B cell (primary cell): ENCODE measurements at regions not wholly inside any gene's neighbourhood (a gene's known extent, or its start where the extent isn't known, plus 50 kb on each side); places are given as distances from the start of the nearest gene placed in this dataset.
"Not testable (repeated sequence)": the region's sequence is repeated elsewhere in the genome, so short reads cannot be mapped to it uniquely, and the experiment has no call there.

Experiments used
- ATAC-seq: fragments of 200-7000 bp; cut with Tn5 transposase; one replicate; pipeline ENCODE4 v1.10.0; 2021; ENCODE audit warnings: low read depth, mild to moderate bottlenecking, moderate number of reproducible peaks, moderate library complexity
- CTCF ChIA-PET: fragments of 350-600 bp; sonication (Branson Sonifier 250); formaldehyde crosslinking; loops from one replicate; lab custom pipeline; 2021; ENCODE audit warnings: antibody characterized with exemption, inconsistent platforms; lab: Charles Lee
- POLR2A ChIA-PET: fragments of 350-600 bp; sonication (Branson Sonifier 250); formaldehyde crosslinking; loops from one replicate; lab custom pipeline; 2021; ENCODE audit warnings: antibody characterized with exemption; lab: Charles Lee
- DNase-seq: peaks from one replicate; pipeline ENCODE4 v3.0.0; 2013
- H2AFZ ChIP-seq: 2 replicates; pipeline ENCODE4 v1.6.1; 2012; ENCODE audit warnings: mild to moderate bottlenecking, low read depth, low read length; ENCODE audit not compliant: insufficient read depth, poor library complexity, severe bottlenecking
- H3K27ac ChIP-seq, 2 donors: 1 replicate in 1 of 2; 2 replicates in 1 of 2; pipeline ENCODE4 v1.5.1; 2012 to 2013; ENCODE audit warnings: low read length in 2 of 2, mild to moderate bottlenecking in 2 of 2, moderate library complexity in 1 of 2
- H3K27me3 ChIP-seq, 4 experiments: fragments of 200-600 bp in 1 of 4; sonication (generic) in 1 of 4; replicated peaks in 1 of 4; 1 replicate in 2 of 4; 2 replicates in 2 of 4; pipeline versions ENCODE4 v1.6.1 to v1.7.0; 2013 to 2016; ENCODE audit warnings: low read length in 3 of 4, mild to moderate bottlenecking in 2 of 4, mixed read lengths in 1 of 4, moderate library complexity in 1 of 4; ENCODE audit not compliant: insufficient read depth in 4 of 4, control insufficient read depth in 3 of 4; ENCODE audit errors: control extremely low read depth in 1 of 4
- H3K36me3 ChIP-seq, 2 experiments: replicated peaks in 1 of 2; 1 replicate in 1 of 2; 2 replicates in 1 of 2; pipeline versions ENCODE4 v1.6.1 to v1.7.1; 2013; ENCODE audit warnings: low read length in 1 of 2; ENCODE audit not compliant: insufficient read depth in 2 of 2, control insufficient read depth in 1 of 2; ENCODE audit errors: control extremely low read depth in 1 of 2, extremely low read depth in 1 of 2
- H3K4me1 ChIP-seq, 2 donors: fragments of 200-600 bp in 1 of 2; sonication (generic) in 1 of 2; 1 replicate in 1 of 2; 2 replicates in 1 of 2; pipeline versions ENCODE4 v1.5.1 to v1.6.1; 2013 to 2017; ENCODE audit warnings: low read length in 2 of 2; ENCODE audit not compliant: control insufficient read depth in 2 of 2, insufficient read depth in 2 of 2
- H3K4me2 ChIP-seq: replicated peaks from 2 replicates; pipeline ENCODE3; 2012; ENCODE audit warnings: mild to moderate bottlenecking, low read depth, low read length; ENCODE audit not compliant: poor library complexity, severe bottlenecking
- H3K4me3 ChIP-seq, 5 experiments: fragments of 200-600 bp in 1 of 5; sonication (generic) in 1 of 5; 1 replicate in 3 of 5; 2 replicates in 2 of 5; pipeline versions ENCODE4 v1.5.1 to v1.7.0; 2011 to 2016; ENCODE audit warnings: low read length in 4 of 5, mild to moderate bottlenecking in 4 of 5, low read depth in 2 of 5, control low read depth in 1 of 5, moderate library complexity in 1 of 5; ENCODE audit not compliant: insufficient read depth in 1 of 5; ENCODE audit errors: control extremely low read depth in 1 of 5, extremely low read depth in 1 of 5
- H3K79me2 ChIP-seq: fragments of 200-600 bp; sonication (generic); one replicate; pipeline ENCODE4 v1.6.0; 2016; ENCODE audit warnings: low read length; ENCODE audit not compliant: control insufficient read depth, insufficient read depth
- H3K9ac ChIP-seq: fragments of 200-600 bp; sonication (generic); 2 replicates; pipeline ENCODE4 v1.6.1; 2017; ENCODE audit warnings: mild to moderate bottlenecking, low read length, moderate library complexity
- H3K9me3 ChIP-seq, 3 donors: one replicate each; pipeline versions ENCODE4 v1.6.1 to v1.7.1; 2013; ENCODE audit warnings: low read length in 2 of 3; ENCODE audit not compliant: control insufficient read depth in 2 of 3, insufficient read depth in 1 of 3; ENCODE audit errors: control extremely low read depth in 1 of 3
- H4K20me1 ChIP-seq: 2 replicates; pipeline ENCODE4 v1.6.0; 2012; ENCODE audit warnings: mild to moderate bottlenecking, low read length; ENCODE audit not compliant: insufficient read depth, control insufficient read depth, poor library complexity, severe bottlenecking
- H3K27ac Mint-ChIP-seq: one replicate; pipeline ENCODE4 v1.8.0; 2021; ENCODE audit warnings: mixed read lengths
- H3K27me3 Mint-ChIP-seq: one replicate; pipeline ENCODE4 v1.8.0; 2021; ENCODE audit warnings: mixed read lengths
- H3K4me1 Mint-ChIP-seq: one replicate; pipeline ENCODE4 v1.8.0; 2021; ENCODE audit warnings: mixed read lengths
- H3K4me3 Mint-ChIP-seq: one replicate; pipeline ENCODE4 v1.8.0; 2021; ENCODE audit warnings: mixed read lengths
- H3K9me3 Mint-ChIP-seq: one replicate; pipeline ENCODE4 v1.8.0; 2022; ENCODE audit warnings: mixed read lengths; ENCODE audit not compliant: insufficient read depth
- CTCF ChIP-seq: fragments of 200-600 bp; IDR thresholded peaks from one replicate; pipeline ENCODE4 v1.8.0; 2022; ENCODE audit warnings: antibody characterized with exemption, mild to moderate bottlenecking
- EZH2 ChIP-seq: IDR thresholded peaks from 2 replicates; pipeline ENCODE4 v1.6.1; 2012; ENCODE audit warnings: borderline replicate concordance, low read depth, mild to moderate bottlenecking, moderate library complexity, low read length; ENCODE audit not compliant: insufficient read depth, poor library complexity, severe bottlenecking
- WGBS: methylation state at CpG from one replicate; pipeline ENCODE4 v1.1.5; 2013; ENCODE audit warnings: missing lambda C conversion rate; ENCODE audit not compliant: insufficient coverage; 5-methylcytosine and 5-hydroxymethylcytosine counted together
- intact Hi-C: fragments of 100-400 bp; cut with micrococcal nuclease; formaldehyde crosslinking; loops from one replicate; pipeline ENCODE4 v1.10.0; 2022

GRCh38 chr4:31791666-31792065 lies 1071.5 kb downstream of the PCDH7 start:
- Histone ChIP-seq H3K79me2 (no peaks in the 10 kb centered on the region), H3K4me2 (no peak overlapping the region), H3K36me3 (no peaks in the 10 kb centered on the region), H3K4me3 (no peak overlapping the region), H4K20me1 (no peaks in the 10 kb centered on the region), H3K4me1 (no peaks in the 10 kb centered on the region), H3K9ac (no peak overlapping the region), H3K9me3 (no peaks in the 10 kb centered on the region), H3K27ac (no peak overlapping the region), H2AFZ (no peak overlapping the region), H3K27me3 (no peaks in the 10 kb centered on the region)
- intact Hi-C loops = no loop called here
- no CpG with 5 or more reads among the region's 1 CpG for WGBS
- Mint-ChIP-seq H3K9me3 (no peaks in the 10 kb centered on the region), H3K4me3 (no peak overlapping the region), H3K27ac (no peak overlapping the region), H3K4me1 (no peaks in the 10 kb centered on the region), H3K27me3 (no peaks in the 10 kb centered on the region)
- TF ChIP-seq EZH2 (no peak), CTCF (no peak)
- ChIA-PET CTCF (no interaction called here), POLR2A (no interaction called here)
- DNase-seq (no peak), ATAC-seq (no peak)

GRCh38 chr4:31793907-31794306 lies 1073.7 kb downstream of the PCDH7 start:
- no peak overlapping the region for H3K4me3 Mint-ChIP-seq
- H3K27ac ChIP-seq = no peak overlapping the region
- no peaks in the 10 kb centered on the region for H4K20me1 ChIP-seq
- intact Hi-C loops = no loop called here
- H3K4me2 ChIP-seq = no peak overlapping the region
- H3K4me1 ChIP-seq = no peaks in the 10 kb centered on the region
- H3K36me3 ChIP-seq = no peaks in the 10 kb centered on the region
- H3K9me3 Mint-ChIP-seq = no peaks in the 10 kb centered on the region
- no peak overlapping the region for H3K9ac ChIP-seq
- ChIA-PET CTCF (no interaction called here), POLR2A (no interaction called here)
- H3K4me3 ChIP-seq = no peak overlapping the region
- H3K27me3 ChIP-seq = no peaks in the 10 kb centered on the region
- DNase-seq = no peak
- no peak for ATAC-seq
- H3K4me1 Mint-ChIP-seq = no peaks in the 10 kb centered on the region
- TF ChIP-seq EZH2 (no peak), CTCF (no peak)
- no peak overlapping the region for H2AFZ ChIP-seq
- H3K27ac Mint-ChIP-seq = no peak overlapping the region
- H3K27me3 Mint-ChIP-seq = no peaks in the 10 kb centered on the region
- no CpG with 5 or more reads among the region's 4 CpGs for WGBS
- H3K9me3 ChIP-seq = no peaks in the 10 kb centered on the region
- H3K79me2 ChIP-seq = no peaks in the 10 kb centered on the region

DNA sequence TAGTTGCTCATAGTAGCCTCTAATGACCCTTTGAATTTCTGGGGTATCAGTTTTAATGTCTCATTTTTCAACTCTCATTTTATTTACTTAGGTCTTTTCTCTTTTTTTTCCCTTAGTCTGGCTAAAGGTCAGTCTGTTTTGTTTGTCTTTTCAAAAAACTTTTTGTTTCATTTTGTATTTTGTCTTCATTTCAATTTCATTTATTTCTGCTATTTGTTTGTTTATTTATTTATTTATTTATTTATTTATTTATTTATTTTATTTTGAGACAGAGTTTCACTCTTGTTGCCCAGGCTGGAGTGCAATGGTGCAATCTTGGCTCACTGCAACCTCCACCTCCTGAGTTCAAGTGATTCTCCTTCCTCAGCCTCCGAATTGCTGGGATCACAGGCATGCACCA lies 1076.9 kb downstream of the PCDH7 start:
- H3K27me3 ChIP-seq, H3K4me3 ChIP-seq, H2AFZ ChIP-seq, H3K9ac ChIP-seq, H3K4me1 Mint-ChIP-seq, intact Hi-C loops, H3K9me3 ChIP-seq, H3K27me3 Mint-ChIP-seq, ATAC-seq, H3K36me3 ChIP-seq, H3K4me2 ChIP-seq, H3K9me3 Mint-ChIP-seq, H3K4me1 ChIP-seq, H4K20me1 ChIP-seq, H3K27ac Mint-ChIP-seq, H3K4me3 Mint-ChIP-seq, CTCF ChIA-PET, DNase-seq, H3K27ac ChIP-seq, POLR2A ChIA-PET, H3K79me2 ChIP-seq: not testable (repeated sequence)
- no CpG with 5 or more reads among the region's 1 CpG for WGBS
